ENCODE measurements at regions not wholly inside any gene's neighbourhood (a gene's known extent, or its start where the extent isn't known, plus 50 kb on each side); places are given as distances from the start of the nearest gene placed in this dataset.
A peak's percentile ranks its signal among the peaks of the same experiment; 100 is the strongest.
"Not testable (repeated sequence)": the region's sequence is repeated elsewhere in the genome, so short reads cannot be mapped to it uniquely, and the experiment has no call there.

DNA sequence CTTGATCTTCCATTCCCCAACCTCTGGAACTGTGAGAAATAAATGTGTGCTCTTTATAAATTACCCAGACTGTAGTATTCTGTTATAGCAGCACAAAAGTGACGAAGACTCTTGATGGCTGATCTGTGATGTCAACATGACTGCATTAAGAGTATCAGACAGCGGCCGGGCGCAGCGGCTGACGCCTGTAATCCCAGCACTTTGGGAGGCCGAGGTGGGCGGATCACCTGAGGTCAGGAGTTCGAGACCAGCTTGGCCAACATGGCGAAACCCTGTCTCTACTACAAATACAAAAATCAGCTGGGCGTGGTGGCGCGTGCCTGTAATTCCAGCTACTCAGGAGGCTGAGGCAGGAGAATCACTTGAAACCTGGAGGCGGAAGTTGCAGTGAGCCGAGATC, 56.3 kb upstream of the ARL4C start:
- DNase-seq = not testable (repeated sequence)

DNA sequence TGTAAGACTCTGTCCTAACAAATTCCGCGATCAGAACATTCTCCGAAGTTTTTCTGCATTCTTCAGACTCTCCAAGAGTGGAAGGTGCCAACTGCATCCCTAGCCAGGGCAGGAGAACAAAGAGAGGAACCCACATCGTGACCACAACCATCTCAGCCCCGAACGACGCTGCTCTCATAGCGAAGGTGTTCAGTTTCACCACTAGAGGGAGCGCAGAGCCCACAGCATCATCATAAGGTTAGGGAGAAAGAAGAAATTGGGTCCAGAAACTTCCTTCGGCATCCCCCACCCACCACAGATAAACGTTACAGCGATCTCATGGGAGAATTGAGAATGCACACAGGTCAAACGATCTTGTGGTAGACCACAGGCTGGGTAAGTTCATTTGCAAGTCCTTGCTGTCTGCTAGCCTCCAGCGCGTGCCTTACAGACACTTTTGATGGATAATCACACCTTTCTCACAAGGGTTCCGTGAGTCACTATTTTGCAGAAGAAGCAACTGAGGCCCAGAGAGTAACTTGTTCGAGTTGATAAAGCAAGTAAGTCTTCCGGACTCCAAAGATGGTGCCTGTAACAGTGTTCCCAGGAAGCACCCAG, 53.7 kb upstream of the ARL4C start:
- DNase-seq = peak; percentile 32

DNA sequence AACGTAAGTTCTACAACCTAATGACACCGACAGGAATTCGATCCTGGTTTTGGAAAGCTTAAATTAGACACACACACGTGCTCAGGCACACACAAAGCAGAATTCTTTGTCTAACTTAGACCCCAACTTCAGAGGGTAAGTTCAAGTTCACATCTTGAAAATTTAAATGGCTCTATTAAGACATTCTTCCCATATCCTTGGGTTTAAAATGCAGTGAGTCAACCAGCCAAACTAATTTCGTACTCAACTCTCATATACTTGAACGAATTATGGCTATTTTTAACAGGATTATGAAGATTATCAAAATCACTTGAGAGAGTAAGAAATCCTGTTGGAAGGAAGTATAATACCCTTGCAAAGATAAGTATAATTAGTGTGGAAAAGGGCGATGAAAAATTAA, 53.2 kb upstream of the ARL4C start:
- no peak for DNase-seq

DNA sequence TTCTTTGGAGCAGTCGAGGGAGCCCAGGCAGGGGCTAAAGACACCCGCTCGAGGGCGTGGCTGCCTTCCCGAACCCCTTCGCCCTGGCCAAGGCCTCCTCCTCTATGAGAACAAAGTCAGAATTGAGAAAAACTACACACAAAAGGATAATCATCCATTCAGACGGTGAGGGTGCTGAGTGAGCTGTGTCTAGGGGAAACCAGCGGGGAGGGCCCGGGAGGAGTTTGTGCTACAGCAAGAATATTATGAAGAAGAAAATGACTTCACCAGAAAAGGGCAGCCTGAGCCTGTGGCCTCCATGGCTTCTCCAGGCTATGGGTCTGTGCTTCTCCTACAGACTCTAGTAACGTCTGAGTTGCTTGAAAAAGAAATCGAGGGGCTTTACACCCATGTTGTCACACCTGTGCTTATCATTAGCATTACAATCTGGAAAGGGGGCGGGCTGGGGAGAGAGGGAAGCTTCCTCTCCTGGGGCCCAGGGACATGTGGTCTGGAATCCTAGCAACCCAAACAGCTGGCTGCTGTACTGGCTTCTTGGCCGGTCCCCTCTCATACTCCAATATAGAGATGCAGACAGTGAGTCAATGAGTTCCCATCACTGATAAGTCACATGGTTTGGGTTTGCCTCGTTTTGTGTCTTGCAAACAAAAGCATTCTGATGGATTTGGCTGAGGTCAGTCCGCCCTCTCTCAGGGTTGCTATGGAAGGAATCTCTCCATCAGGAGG, 52.0 kb upstream of the ARL4C start:
- no peak for DNase-seq

DNA sequence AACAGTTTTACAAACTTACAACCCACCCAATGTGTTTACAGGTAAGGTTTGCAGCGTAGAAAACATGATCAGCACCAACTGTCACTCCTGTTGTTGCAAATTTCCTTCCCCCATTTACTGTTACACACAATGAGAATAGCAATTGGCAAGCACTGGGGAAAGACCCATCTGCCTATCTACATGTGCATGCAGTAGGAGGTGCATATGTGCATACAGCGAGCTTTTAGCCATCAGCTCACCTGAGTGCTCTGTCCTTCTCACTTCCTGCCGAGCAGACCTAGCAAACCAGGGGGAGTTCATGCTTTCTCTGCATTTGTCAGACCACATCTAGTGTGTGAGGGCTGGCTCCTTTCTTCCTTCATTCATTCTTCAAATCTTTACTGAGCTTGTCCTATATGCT, 49.9 kb upstream of the ARL4C start:
- DNase-seq = no peak

Measured in NCI-H524 treated with DMSO at 0.1 percent for 48 hours (cell line).